AG04450 (cell line): ENCODE measurements at regions not wholly inside any gene's neighbourhood (a gene's known extent, or its start where the extent isn't known, plus 50 kb on each side); places are given as distances from the start of the nearest gene placed in this dataset.

ENCODE experiments used
- CTCF ChIA-PET: fragments of 300-600, 350-600 bp; formaldehyde crosslinking; extraction: SDS; loops from one replicate; lab custom pipeline; 2022; ENCODE audit warnings: antibody characterized with exemption, inconsistent platforms; lab: Charles Lee
- POLR2A ChIA-PET: fragments of 350-600 bp; formaldehyde crosslinking; extraction: SDS; loops from one replicate; lab custom pipeline; 2021; ENCODE audit warnings: antibody characterized with exemption, inconsistent platforms; lab: Yijun Ruan, JAX
- DNase-seq: peaks from one replicate; pipeline ENCODE4 v3.0.0-alpha.2; 2011; ENCODE audit warnings: low read depth, low spot score
- H3K27ac ChIP-seq: one replicate; pipeline ENCODE4 v1.5.1; 2012; ENCODE audit warnings: low read depth, low read length, control low read depth
- H3K27me3 ChIP-seq: one replicate; pipeline ENCODE4 v1.6.0; 2012; ENCODE audit warnings: low read length; ENCODE audit not compliant: control insufficient read depth, insufficient read depth
- H3K4me3 ChIP-seq: 2 replicates; pipeline ENCODE4 v1.5.1; 2011; ENCODE audit warnings: mild to moderate bottlenecking, low read depth, low read length, control low read depth
- H3K9me3 ChIP-seq: 2 replicates; pipeline ENCODE4 v1.5.1; 2012; ENCODE audit warnings: low read length; ENCODE audit not compliant: control insufficient read depth, insufficient read depth
- CTCF ChIP-seq: IDR thresholded peaks from 2 replicates; pipeline ENCODE4 v1.5.1; 2011; ENCODE audit warnings: low read depth, low read length, control low read depth, inconsistent platforms

GRCh38 chr13:106176117-106176516 lies 359.3 kb downstream of the EFNB2 start:
- H3K4me3 ChIP-seq = no peak overlapping the region
- no peak for DNase-seq
- TF ChIP-seq CTCF = no peak
- ChIA-PET POLR2A (interaction anchor here (0.7 kb wide), 1 partner anchor 20 kb away, joined by 3 read pairs; no protein-coding TSS in a partner anchor), CTCF (interaction anchor here (1.5 kb wide), 1 partner anchor 10 kb away, joined by 3 read pairs; no protein-coding TSS in a partner anchor)
- H3K27ac ChIP-seq = no peak overlapping the region
- H3K9me3 ChIP-seq = peaks cover 3% of the 10 kb centered on the region; the same call in 1 of the 2 replicates
- no peaks in the 10 kb centered on the region for H3K27me3 ChIP-seq

DNA sequence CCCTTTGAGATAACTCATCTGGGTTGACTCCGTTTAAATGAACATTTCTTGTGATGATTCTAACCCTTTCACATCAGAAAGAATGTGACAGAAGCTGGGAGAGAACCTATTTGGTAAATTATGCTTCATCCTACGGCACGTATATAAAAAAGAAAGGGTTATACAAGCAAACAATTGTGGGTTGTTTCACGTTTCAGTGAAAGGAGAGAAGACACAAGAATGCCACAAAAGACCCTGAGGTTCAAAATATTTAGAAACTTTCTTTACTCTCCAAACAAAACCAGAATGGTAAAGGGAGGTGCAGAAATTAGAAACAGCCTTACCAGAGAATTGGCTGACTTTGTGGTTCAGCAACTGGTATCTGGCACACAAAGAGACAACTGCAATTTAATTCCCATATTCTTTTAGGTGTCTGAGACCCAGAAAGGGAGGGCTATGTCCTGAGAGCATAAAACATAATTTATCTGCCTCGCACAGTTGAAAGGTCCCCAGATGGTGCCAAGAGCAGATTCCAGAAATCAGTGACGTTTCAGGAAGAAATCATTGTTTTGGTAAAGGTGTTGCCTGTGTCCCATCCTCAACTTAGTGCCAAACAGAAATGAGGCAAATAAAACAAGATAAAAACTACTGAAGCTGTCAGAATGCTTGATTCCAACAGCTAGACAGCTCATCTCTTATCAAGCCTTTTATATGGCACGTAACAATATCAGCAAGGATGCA lies 361.4 kb downstream of the EFNB2 start:
- POLR2A ChIA-PET = no interaction called here
- Histone ChIP-seq H3K9me3 (no peaks in the 10 kb centered on the region), H3K4me3 (no peak overlapping the region), H3K27ac (no peak overlapping the region), H3K27me3 (peaks cover 3% of the 10 kb centered on the region)
- TF ChIP-seq CTCF = no peak
- CTCF ChIA-PET = no interaction called here
- DNase-seq = no peak

DNA sequence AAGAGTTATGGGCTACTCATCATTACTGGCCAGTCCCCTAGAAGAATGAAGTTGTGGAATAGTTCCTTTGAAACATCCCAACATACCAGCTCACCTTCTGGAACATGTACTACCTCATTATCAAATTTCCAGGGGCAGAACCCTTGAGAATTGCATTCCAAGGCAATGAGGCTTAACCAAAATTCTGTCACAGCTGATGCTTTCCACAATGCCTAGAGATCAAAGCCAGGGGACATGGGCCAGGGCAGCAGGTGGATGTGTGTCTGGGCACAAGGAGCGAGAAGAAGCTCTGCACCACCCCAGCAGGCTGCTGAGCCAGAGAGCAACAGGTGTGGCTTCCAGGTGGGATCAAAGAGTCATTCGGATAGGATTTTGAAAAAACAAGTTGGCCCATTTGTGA lies 362.1 kb downstream of the EFNB2 start:
- TF ChIP-seq CTCF = no peak
- no peaks in the 10 kb centered on the region for H3K9me3 ChIP-seq
- CTCF ChIA-PET = no interaction called here
- DNase-seq = no peak
- no peak overlapping the region for H3K27ac ChIP-seq
- H3K4me3 ChIP-seq = no peak overlapping the region
- peaks cover 3% of the 10 kb centered on the region for H3K27me3 ChIP-seq
- POLR2A ChIA-PET = no interaction called here

DNA sequence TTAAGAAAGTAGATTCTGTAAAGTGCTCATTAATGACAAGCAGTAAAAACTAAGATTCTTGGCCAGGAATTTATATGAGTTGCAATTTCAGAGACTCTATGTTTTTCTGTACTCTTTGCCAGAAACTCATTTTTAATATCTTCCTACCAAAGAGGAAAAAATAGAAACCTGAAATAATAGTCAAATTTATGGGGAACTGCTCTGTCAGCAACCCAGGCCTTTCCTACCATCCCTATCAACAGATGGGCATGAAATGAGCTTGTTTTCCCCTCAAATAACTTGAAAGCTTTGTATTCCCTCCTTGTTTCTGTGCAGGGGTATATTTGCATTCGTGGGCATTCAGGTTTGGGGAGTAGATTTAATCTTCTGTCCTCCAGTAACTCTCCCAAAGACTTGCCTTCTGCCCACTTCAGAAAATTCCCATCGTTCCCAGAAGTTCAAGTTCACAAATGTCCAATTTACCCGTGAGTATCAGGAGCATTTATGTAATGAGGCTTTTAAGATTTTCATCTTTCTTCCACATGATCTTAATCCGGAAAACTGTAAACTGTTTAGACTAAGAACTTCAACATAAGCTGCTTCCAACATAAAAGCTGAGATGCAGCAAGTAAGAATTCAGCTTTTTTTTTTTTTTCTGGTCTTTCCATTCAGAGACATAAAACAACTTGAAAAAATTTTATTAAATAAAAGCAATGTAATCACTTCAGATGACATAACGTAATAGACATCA lies 363.1 kb downstream of the EFNB2 start:
- POLR2A ChIA-PET = interaction anchor here (0.6 kb wide), 1 partner anchor 50 kb away, joined by 5 read pairs; no protein-coding TSS in a partner anchor
- TF ChIP-seq CTCF = no peak

GRCh38 chr13:106163426-106163825 lies 372.0 kb downstream of the EFNB2 start:
- no peak for TF ChIP-seq CTCF
- ChIA-PET POLR2A (interaction anchor here (0.7 kb wide), 1 partner anchor 205 kb away, joined by 3 read pairs; no protein-coding TSS in a partner anchor), CTCF (no interaction called here)
- H3K9me3 ChIP-seq = no peaks in the 10 kb centered on the region; the same call in 1 of the 2 replicates
- no peak overlapping the region for H3K4me3 ChIP-seq
- H3K27me3 ChIP-seq = no peaks in the 10 kb centered on the region
- DNase-seq = no peak
- no peak overlapping the region for H3K27ac ChIP-seq

More for the DNA sequence above, 363.1 kb downstream of the EFNB2 start:
- CTCF ChIA-PET = interaction anchor here (0.6 kb wide), 1 partner anchor 344 kb away, joined by 3 read pairs; no protein-coding TSS in a partner anchor
- peaks cover 3% of the 10 kb centered on the region for H3K27me3 ChIP-seq
- H3K27ac ChIP-seq = no peak overlapping the region
- no peak for DNase-seq
- H3K9me3 ChIP-seq = no peaks in the 10 kb centered on the region; the same call in 1 of the 2 replicates
- no peak overlapping the region for H3K4me3 ChIP-seq
